IPS DF 19.7 (cell line): ENCODE measurements at regions not wholly inside any gene's neighbourhood (a gene's known extent, or its start where the extent isn't known, plus 50 kb on each side); places are given as distances from the start of the nearest gene placed in this dataset.

Experiments
- DNase-seq: peaks from one replicate; pipeline ENCODE4 v3.0.0-alpha.2; 2013; ENCODE audit warnings: low read depth, low spot score

DNA sequence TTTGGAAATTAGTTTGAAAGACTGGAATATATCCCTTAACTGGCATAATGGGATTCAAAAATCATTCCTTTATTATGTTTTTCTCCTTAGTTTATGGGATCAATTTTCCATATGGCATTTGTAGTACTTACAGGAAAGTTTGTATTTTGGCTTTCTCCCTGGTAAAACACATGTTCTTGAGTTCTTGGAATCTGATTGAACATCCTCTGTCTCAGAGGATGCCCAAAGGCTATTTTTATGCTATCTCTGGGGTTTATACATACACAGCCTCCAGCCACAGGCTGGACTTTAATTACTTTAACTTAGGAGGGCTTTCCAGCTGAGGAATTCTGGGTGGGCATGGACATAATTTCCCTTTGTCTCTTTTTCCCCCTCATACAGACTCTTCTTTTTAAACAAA, 236.4 kb downstream of the HGF start:
- DNase-seq, result no peak

DNA sequence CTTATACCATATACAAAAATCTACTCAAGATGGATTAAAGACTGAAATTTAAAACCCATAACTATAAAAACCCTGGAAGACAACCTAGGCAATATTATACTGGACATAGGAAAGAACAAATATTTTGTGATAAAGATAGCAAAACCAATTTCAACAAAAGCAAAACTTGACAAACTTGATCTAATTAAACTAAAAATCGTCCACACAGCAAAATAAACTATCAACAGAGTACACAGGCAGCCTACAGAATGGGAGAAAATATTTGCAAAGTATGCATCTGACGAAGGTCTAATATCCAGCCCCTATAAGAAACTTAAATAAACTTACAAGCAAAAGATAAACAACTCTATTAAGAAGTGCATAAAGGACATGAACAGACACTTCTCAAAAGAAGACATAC, 240.1 kb downstream of the HGF start:
- DNase-seq, result no peak

DNA sequence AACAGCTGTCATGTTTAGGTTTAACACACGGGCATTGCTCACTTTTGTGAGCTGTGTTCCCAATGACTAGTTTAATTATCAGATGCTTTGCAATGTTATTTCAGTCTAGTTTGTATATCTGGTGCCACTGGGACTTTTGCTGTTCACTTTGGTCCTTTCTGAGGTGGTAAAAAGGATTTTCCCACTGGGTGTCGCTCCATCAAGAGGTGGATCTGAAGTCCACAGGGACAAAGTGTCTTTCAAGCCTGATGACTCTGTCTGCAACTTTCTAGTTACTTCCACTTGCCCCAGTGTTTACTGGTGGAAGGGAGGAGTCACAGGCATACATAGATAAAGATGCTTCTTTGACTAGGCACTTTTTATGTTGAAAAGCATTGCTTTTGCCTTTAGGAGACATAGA, 242.2 kb downstream of the HGF start:
- no peak for DNase-seq

DNA sequence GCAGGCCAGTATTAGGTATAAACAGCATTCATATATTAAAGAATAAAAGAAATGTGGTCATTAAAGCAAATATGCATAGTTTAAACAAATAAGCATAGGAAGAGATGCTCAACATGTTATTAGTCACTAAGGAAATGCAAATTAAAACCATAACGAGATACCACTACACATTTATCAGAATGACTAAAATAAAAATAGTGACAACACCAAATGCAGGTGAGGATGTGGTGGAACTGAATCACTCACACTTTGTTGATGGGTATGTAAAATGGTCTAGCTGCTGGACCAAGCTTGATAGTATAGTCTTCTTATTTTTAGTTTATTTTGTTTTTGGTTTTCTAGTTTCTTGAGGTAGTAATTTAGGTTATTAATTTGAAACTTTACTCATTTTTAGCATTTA, 242.9 kb downstream of the HGF start:
- no peak for DNase-seq

DNA sequence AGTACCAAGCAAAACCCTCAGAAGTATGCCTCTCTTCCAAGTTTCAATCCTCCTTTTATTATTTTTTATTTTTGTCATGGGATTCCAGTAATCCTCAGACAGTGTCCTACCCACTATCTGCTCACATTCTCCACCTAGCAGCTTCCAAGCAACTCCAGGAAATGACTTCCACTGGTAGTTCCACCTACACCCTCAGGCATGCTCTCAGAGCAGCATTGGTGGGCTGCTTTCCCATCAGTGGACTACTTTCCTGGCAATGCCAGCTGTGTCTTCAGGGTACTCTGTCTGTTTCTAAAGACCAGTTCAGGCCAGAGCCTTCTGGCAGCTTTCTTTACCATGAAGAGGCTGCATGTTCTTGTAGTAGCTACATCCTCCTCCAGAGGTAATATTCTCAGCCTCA, 244.0 kb downstream of the HGF start:
- DNase-seq, result no peak

DNA sequence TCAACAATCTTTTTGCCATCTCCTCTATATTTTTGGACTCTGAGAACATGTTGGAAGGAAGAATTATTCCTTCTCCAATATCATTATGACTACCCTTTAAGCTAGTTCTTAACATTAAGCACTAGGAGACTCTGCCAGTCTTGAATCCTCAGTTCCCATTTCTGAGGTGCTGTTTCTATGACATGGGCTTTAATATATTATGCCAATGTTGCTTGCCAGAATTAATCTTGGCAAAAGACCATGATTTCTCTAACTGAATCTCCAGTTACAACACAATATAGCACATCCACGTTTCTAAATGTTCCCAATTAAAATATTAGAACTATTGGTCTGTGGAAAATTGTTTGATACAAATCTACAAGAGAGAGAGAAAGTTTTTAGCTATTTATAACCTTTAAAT, 250.0 kb downstream of the HGF start:
- no peak for DNase-seq

DNA sequence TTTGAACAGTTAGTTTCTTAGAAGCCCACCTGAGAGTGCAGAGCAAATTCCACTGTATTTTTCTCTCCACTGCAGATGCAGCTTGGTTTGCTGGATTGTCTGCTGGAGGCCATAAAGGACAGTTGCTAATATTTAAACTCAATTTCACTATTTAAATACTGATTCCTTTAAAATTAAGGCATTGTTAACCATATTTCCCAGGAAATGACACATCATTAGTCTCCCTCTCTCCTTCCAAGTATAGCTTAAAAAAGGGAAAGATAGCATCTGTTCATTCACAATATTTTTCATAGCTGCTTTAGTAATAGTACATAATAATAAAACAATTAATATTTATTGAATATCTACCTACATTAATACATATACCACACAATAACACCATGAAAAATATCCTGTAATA, 252.9 kb downstream of the HGF start:
- DNase-seq, result no peak

DNA sequence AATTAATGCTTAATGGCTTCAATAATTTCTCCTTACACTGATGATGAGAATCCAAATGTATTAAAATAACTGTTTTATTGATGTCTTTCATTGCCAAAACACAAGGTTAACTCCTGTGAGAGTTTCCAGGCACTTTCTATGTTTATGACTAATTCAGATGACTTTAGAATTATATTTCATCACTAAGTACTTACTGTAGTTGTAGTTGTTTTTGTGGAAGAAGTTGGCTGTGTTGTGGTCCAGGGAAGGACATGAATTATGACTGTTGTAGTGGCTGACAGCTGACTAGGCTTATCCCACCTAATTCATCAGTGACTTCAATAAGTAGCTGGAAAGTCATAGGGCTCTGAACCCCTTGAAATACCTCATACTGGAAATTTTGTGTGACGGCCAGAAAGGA, 254.8 kb downstream of the HGF start:
- no peak for DNase-seq

DNA sequence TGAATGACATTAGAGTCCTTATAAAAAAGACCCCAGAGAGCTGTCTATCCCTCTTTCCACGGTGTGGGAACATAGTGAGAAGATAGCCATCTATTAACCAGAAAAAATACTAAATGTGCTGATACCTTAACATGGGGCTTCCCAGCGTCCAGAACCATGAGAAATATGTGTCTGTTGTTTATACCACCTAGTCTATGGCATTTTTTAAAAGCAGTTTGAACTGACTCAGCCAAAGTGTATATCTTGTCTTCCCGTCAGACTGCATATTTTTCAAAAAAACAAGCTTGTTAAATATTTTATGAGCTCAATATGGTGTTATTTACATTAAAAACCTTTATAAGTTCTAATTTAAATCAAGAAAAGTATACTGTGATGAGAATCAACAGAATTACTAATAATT, 255.3 kb downstream of the HGF start:
- DNase-seq, result no peak

DNA sequence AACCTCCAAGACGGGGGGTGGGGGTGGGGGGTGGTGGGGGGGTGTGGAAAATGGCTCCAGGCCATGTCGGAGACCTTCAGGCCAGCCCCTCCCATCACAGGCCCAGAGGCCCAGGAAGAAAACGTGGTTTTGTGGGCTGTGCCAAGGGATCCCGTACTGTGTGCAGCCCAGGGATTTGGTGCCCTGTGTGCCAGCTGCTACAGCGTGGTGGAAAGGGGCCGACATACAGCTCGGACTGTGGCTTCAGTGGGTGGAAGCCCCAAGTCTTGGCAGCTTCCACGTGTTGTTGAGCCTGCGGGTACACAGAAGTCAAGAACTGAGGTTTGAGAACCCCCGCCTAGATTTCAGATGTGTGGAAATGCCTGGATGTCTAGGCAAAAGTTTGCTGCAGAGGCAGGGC, 259.7 kb downstream of the HGF start:
- DNase-seq, result no peak

DNA sequence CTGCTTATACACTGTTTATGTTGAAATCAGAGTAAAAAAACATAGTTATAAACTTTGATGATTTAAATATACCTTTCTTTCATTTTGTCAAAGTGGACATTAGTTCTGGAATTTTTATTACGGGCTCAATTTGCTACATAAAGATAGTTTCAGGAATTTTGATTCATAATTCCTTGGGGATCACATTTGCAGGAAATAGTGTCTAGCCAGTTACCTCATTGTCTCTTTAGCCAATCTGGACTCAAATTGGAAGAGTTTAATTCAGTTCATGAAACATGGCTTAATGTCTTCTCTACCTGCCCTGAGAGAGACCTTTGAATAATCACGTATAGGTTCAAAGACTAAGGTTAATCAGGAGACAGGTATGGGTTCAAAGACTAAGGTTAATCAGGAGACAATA, 262.6 kb downstream of the HGF start:
- DNase-seq, result no peak

DNA sequence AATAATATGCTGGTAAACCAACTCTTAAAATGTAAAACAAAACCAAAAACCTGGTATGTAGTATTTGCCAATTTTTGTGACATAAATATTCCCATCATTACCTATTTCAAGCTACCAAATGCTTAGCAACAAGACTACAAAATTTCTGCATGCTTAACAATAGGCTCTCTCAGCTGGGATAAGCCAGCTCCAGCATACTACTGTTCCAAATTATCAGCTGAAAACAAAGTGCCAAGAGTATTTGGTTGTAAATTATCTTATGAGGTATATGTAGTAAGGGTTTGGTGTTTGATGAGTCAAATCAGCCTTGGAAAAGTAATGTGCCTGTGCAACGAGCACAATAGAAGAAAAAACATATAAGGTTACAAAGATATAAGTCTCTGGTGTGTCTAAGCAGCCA, 263.2 kb downstream of the HGF start:
- DNase-seq, result no peak

DNA sequence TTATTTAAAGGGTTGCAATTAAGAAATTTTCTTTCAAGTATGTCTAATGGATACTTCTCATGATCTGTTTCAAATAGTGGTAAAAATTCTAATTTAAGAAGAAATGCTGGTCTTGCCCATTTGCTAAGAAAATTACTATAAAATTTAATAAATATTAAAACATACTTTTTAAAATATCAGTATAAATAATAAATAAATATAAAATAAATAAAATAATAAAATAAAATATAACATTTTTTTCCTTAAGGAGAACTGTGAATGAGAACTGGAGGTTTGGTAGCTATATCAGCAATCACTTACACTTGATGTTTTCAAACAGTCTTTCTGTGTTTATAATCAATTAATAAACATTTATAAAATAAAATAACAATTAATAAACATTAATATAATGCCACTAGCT, 266.1 kb downstream of the HGF start:
- DNase-seq, result no peak

DNA sequence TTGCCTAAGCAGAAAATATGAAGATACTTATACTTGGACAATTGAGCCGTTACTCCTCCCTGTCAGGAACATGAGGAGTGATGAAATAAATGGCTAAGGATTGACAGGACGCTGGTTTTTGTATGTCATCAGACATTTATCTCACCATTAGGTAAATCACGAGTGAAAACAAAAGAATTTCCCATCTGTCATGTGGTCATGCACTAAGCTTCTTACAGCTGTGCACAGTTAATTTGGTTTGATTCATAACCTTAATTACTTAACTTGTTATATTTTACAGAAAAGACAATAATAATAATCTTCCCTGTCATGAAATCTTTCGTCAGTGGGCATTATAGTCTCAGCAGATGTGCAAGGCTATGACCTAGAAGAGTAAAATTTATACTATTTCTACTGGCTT, 266.5 kb downstream of the HGF start:
- no peak for DNase-seq

DNA sequence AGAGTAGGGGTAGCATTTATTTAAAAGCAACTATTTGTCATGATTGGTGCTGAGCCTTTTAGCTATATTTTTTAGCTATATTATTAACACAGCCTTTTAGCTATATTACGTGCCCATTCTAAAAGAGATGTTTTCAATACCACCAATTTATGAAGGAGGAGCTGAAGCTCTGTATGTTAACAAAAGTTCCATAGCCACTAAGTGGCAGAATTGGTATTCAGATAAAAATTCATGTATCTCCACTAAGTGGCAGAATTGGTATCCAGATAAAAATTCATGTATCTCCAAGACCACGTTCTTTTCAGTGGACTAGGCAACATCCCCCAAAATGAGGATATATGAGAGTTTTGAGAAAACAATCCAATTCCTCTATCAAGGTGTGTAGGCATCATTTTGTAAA, 268.6 kb downstream of the HGF start:
- DNase-seq, result no peak

DNA sequence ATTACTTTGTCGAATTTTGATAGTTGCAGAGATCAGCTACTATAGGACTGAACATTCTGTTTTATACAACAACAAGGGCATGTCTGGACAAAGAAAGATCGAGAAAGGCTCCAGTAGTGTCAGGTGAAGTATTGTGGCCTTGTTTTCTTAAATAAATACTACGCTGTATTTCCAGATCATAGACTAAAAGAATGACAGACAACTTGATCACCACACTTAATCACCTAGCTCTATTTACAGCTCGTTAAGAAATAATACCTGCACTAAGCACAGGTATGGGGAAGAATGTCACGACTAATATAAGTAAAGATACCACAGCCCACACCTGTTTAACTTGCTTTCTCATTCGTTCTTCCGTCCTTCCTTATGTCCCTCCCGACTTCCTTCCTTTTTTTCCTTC, 269.2 kb downstream of the HGF start:
- no peak for DNase-seq

DNA sequence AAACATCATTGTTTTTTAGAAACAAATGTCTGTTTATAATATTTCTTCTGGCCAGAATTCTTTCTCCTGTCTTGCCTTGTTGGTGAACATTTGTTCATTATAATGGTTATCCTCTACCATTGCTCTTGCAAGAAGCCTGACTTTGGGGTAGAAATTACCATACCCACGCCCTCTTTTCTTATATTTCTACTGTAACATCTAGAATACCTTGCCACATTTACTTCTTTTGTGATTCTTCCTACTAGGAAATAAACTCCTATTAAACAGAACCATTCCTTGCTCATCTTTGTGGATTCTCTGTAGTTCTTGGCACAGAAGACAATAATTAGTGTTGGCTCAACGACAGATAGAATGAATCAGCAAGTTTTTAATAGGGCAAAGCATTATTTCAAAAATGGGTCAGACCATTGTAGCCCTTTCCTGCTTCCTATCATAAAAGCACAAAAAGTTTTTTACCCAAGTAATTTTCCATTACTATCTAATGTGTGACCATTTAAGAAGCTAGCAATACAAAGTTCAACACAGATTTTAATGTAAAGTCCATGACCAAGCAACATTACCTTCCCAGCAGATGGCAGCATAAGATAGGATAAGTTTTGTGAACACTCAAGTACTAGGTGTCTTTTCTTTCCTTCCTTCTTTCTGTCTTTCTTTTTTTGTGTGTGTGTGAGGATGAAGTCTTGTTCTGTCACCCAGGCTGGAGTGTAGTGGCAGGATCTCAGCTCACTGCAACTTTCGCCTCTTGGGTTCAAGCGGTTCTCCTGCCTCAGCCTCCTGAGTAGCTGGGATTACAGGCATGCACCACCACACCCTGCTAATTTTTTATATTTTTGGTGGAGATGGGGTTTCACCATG, 270.4 kb downstream of the HGF start:
- DNase-seq, result peak; percentile 42

DNA sequence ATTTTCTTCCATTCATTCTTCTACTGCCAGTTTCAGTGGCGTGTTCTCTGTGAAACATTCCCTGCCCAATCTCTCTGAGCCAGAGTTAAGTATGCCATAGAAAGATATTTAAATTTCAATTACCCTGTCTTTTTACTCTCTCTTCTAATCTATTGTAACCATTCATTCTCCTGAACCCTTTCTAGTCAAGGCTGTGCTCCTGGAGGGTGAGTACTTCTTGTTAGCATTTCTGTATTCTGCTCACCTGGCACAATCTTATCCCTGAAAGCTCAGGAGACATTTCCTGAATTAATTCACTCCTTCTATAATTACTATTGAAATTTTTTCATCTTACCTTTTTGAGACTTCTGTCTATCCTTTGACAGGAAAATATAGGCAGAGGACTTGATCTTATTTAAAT, 271.7 kb downstream of the HGF start:
- no peak for DNase-seq

DNA sequence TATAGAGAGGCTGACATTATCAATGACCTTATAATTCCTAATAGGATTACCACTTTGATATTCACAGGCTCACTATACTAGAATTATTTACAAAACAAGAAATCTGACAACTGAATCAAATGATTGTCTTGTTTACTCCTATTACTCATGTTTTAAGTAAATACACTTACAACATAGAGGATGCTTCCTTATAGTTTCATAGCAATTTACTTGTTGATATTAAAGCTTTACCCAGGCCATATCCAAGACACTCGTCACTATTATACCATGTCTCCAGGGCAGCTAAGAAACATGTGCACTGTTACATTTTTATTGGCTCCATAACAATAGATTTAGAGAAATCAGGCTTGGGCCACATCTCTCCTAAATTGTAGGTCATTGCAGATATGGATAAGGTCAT, 276.9 kb downstream of the HGF start:
- no peak for DNase-seq

DNA sequence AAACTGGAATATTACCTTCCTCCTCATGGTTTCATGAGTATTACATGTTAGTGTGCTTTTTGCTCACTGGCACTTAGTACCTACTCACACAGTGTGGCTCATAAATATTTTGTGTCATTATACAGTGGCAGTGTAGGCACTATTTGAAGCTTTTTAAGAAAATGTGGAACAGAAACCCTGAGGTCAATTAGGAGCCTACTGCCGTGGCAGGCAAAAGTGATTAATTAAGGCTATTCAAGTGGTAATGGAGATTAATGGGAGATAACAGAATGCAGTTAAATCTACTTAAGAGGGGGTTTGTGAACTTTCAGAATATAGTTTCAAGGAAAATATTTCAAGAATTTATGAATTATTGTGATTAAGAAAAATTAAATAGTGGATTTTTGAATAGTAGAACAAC, 277.6 kb downstream of the HGF start:
- DNase-seq, result no peak

DNA sequence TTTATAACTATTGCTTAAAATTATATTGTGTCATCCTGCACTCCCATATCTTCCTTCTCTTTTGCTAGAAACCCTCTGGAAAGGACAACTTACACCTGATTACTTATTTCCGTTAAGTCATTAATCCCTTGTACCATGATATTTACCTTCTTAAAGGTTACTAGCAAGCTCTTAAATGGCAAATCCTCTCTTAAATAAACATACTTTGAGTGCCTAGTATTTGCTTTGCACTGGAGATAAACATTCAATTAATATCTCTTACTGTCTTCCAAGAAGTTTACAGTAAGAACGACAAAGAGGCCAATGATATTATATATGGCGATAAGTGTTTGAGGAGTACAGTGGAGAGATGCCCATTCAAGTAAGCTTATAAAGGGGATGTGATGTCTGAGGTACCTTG, 278.3 kb downstream of the HGF start:
- no peak for DNase-seq

DNA sequence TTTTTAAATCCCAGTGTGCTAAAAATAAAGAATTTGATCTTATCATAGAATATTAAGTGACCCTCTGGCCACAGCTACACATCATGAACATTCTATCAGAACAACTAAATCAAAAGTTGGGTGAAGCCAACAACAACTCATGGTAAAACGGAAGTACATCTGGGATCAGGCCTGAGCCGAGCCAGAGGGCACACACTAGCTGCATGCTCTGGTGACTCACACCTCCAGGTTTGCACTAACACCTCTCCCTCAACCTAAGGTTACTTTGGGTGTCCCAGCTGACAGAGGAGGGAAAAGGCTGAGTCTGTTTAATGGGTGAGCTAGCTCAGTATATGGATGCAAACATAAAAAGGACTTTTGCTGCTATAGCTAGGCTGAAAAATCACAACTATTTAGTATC, 281.6 kb downstream of the HGF start:
- no peak for DNase-seq

DNA sequence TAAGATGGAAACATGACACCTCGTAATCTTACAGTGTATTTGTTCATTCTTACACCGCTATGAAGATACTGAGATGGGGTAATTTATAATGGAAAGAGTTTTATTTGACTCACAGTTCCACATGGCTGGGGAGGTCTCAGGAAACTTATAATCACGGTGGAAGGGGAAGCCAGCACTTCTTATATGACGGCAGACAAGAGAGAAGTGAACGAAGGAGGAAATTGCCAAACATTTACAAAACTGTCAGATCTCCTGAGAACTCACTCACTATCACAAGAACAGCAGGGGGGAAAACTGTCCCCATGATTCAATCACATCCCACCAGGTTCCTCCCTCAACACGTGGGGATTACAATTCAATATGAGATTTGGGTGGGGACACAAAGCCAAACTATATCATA, 282.3 kb downstream of the HGF start:
- DNase-seq, result no peak

DNA sequence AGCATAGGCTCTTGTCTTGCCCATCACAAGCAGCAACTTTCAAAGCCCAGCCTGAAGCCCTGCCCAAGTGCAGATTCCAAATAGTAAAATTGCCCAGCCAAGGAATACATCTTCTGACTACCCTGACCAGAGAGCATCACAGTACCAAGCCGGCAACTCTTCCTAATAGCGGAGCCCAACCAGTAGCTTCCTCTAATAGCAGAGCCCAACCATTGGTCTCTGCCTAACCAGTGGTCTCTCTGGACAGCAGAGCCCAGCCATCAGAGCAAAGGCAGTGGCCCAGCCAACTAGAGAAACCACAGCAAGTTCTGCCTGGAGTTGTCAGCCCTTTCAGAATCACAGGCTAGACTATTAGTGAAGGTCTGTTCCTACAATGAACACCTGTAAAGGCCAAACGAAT, 285.6 kb downstream of the HGF start:
- DNase-seq, result peak; percentile 56
